ENCODE measurements at regions not wholly inside any gene's neighbourhood (a gene's known extent, or its start where the extent isn't known, plus 50 kb on each side); places are given as distances from the start of the nearest gene placed in this dataset.
A peak's percentile ranks its signal among the peaks of the same experiment; 100 is the strongest.

GRCh38 chr3:117853923-117854668 is 1144.5 kb downstream of the TUSC7 start:
- H2AFZ ChIP-seq (ENCODE audit: low read depth): no peak overlapping the region
- H3K79me2 ChIP-seq (ENCODE audit: insufficient read depth): no peaks in the 10 kb centered on the region
- H3K4me1 ChIP-seq (ENCODE audit: control insufficient read depth in 1 of 2, insufficient read depth in 2 of 2, low read depth in 1 of 2, low read length in 1 of 2): peaks cover 0 to 20% of the 10 kb centered on the region in 2 experiments; a peak in 2 of 4 replicates
- H3K36me3 ChIP-seq (replicated peaks in 1 of 2; ENCODE audit: control insufficient read depth in 1 of 2, insufficient read depth in 2 of 2, low read length in 1 of 2): no peaks in the 10 kb centered on the region
- H3K9me3 ChIP-seq: no peaks in the 10 kb centered on the region
- no peak overlapping the region for H3K4me3 ChIP-seq (ENCODE audit: low read depth in 2 of 2, low read length in 1 of 2)
- H3K27ac ChIP-seq (ENCODE audit: low read depth in 2 of 2, low read length in 1 of 2): peak overlapping the region in 1 of 2 experiments; percentile 99; a peak in 2 of 4 replicates
- H3F3A ChIP-seq (replicated peaks; ENCODE audit: insufficient read depth): no peaks in the 10 kb centered on the region
- H3K27me3 ChIP-seq (ENCODE audit: insufficient read depth): no peaks in the 10 kb centered on the region
- peak; percentile 20 for DNase-seq
- no peak overlapping the region for H3K4me2 ChIP-seq
- WGBS (ENCODE audit: low lambda C conversion rate): 19% methylated on average over 5 of the region's 5 CpGs
- H3K9ac ChIP-seq: no peak overlapping the region
- H3K9me2 ChIP-seq: no peaks in the 10 kb centered on the region
- CTCF ChIA-PET: interaction anchor here (0.7 to 0.8 kb wide), 2 partner anchors 166 to 182 kb away, joined by 3 read pairs; no protein-coding TSS in a partner anchor
- POLR2A ChIA-PET: interaction anchor here (1.5 kb wide), 1 partner anchor 57 kb away, joined by 4 read pairs; no protein-coding TSS in a partner anchor
- no peak for TF ChIP-seq FOSL2 (IDR thresholded peaks at IDR 0.05; ENCODE audit: borderline replicate concordance, low read depth)
- peak; percentile 21; the same call in 1 of the 2 replicates for TF ChIP-seq RAD21 (IDR thresholded peaks at IDR 0.05; ENCODE audit: low read length)
- TF ChIP-seq, protein P1, sequence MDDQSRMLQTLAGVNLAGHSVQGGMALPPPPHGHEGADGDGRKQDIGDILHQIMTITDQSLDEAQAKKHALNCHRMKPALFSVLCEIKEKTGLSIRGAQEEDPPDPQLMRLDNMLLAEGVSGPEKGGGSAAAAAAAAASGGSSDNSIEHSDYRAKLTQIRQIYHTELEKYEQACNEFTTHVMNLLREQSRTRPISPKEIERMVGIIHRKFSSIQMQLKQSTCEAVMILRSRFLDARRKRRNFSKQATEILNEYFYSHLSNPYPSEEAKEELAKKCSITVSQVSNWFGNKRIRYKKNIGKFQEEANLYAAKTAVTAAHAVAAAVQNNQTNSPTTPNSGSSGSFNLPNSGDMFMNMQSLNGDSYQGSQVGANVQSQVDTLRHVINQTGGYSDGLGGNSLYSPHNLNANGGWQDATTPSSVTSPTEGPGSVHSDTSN (IDR thresholded peaks at IDR 0.05): no peak
- TF ChIP-seq MXI1 (IDR thresholded peaks at IDR 0.05; ENCODE audit: low read depth, low read length): no peak; the same call in 1 of the 2 replicates
- TF ChIP-seq FOXM1 (IDR thresholded peaks at IDR 0.05; ENCODE audit: low read depth): no peak
- TF ChIP-seq EP300 (IDR thresholded peaks at IDR 0.05; ENCODE audit: borderline replicate concordance in 1 of 2, low read depth in 1 of 2, low read length in 1 of 2): peak in 1 of 2 experiments; percentile 85; a peak in 2 of 4 replicates
- peak; percentile 46; the same call in 1 of the 2 replicates for TF ChIP-seq RCOR1 (IDR thresholded peaks at IDR 0.05; ENCODE audit: low read length)
- TF ChIP-seq MAX (IDR thresholded peaks at IDR 0.05; ENCODE audit: low read depth): no peak
- H4K20me1 ChIP-seq (ENCODE audit: insufficient read depth): no peaks in the 10 kb centered on the region

DNA sequence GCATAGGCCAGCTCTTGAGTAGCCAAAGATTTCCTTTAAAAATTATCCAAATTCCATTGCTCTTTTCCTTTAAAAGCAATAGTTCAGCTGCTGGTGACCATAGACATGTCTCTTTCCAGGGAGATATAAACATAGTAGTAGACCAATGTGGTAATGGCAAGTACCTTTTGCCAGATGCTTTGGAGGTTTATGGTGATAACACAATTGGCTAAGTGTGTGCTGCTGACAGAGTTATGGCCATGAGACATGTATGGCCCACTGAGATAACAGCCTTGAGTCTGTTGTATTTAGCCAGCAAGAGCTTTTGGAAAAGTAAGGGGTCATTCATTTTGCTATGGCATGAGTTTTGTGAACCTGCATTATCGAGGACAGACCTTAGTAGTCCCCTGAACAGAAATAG is 1146.8 kb downstream of the TUSC7 start:
- Histone ChIP-seq H3K79me2 (ENCODE audit: insufficient read depth) (no peaks in the 10 kb centered on the region), H3K4me3 (ENCODE audit: low read depth in 2 of 2, low read length in 1 of 2) (no peak overlapping the region), H3K4me2 (no peak overlapping the region), H3K36me3 (replicated peaks in 1 of 2; ENCODE audit: control insufficient read depth in 1 of 2, insufficient read depth in 2 of 2, low read length in 1 of 2) (no peaks in the 10 kb centered on the region), H3K9ac (no peak overlapping the region), H3F3A (replicated peaks; ENCODE audit: insufficient read depth) (no peaks in the 10 kb centered on the region), H4K20me1 (ENCODE audit: insufficient read depth) (no peaks in the 10 kb centered on the region), H3K27ac (ENCODE audit: low read depth in 2 of 2, low read length in 1 of 2) (peak overlapping the region in 1 of 2 experiments; percentile 40; a peak in 2 of 4 replicates), H3K4me1 (ENCODE audit: control insufficient read depth in 1 of 2, insufficient read depth in 2 of 2, low read depth in 1 of 2, low read length in 1 of 2) (peaks cover 0 to 20% of the 10 kb centered on the region in 2 experiments; a peak in 2 of 4 replicates), H3K27me3 (ENCODE audit: insufficient read depth) (no peaks in the 10 kb centered on the region), H2AFZ (ENCODE audit: low read depth) (no peak overlapping the region), H3K9me2 (no peaks in the 10 kb centered on the region), H3K9me3 (no peaks in the 10 kb centered on the region)
- ChIA-PET CTCF (no interaction called here), POLR2A (no interaction called here)
- TF ChIP-seq FOXJ3 (CRISPR knock-in tag; IDR thresholded peaks at IDR 0.05) (no peak), NFIC (IDR thresholded peaks at IDR 0.05; ENCODE audit: borderline replicate concordance) (no peak), REST (IDR thresholded peaks at IDR 0.05; ENCODE audit: low read depth, low read length) (no peak), GABPA (IDR thresholded peaks at IDR 0.05; ENCODE audit: low read depth) (no peak), EP300 (IDR thresholded peaks at IDR 0.05; ENCODE audit: borderline replicate concordance in 1 of 2, low read depth in 1 of 2, low read length in 1 of 2) (no peak), FOXM1 (IDR thresholded peaks at IDR 0.05; ENCODE audit: low read depth) (no peak), FOSL2 (IDR thresholded peaks at IDR 0.05; ENCODE audit: borderline replicate concordance, low read depth) (no peak), CHD2 (IDR thresholded peaks at IDR 0.05; ENCODE audit: low read length, partially characterized antibody) (no peak), RXRA (IDR thresholded peaks at IDR 0.05; ENCODE audit: borderline replicate concordance, low read depth) (no peak)
- no peak for DNase-seq
- WGBS (ENCODE audit: low lambda C conversion rate): 82% methylated on average over 1 of the region's 1 CpG
